ENCODE measurements at regions not wholly inside any gene's neighbourhood (a gene's known extent, or its start where the extent isn't known, plus 50 kb on each side); places are given as distances from the start of the nearest gene placed in this dataset.
A peak's percentile ranks its signal among the peaks of the same experiment; 100 is the strongest.

- no peak for DNase-seq (ENCODE audit: low spot score)
Observed at GRCh38 chr11:32039149-32039548, 51.7 kb upstream of the RCN1 start.

DNA sequence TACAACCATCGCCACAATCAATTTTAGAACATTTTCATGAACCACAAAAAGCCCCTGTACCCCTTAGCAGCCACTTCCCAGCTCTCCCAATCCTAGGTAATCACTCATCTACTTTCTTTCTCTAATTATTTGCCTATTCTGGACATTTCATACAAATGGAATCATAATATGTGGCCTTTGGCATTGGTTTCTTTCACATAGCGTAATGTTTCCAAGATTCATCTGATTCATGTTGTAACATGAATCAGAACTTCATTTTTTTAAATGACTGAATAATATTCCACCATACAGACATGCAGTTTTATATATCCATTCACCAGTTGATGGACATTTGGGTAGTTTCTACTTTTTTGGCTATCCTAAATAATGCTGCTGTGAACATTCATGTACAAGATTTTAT is 56.2 kb upstream of the RCN1 start:
- DNase-seq (ENCODE audit: low spot score): no peak

GRCh38 chr11:32034149-32034548 is 56.7 kb upstream of the RCN1 start:
- peak; percentile 89 for DNase-seq (ENCODE audit: low spot score)

- DNase-seq (ENCODE audit: low spot score): no peak
Observed at GRCh38 chr11:32033491-32033890, 57.4 kb upstream of the RCN1 start.

- DNase-seq (ENCODE audit: low spot score): no peak
Observed at GRCh38 chr11:32033067-32033466, 57.8 kb upstream of the RCN1 start.

GRCh38 chr11:32032478-32032877 is 58.4 kb upstream of the RCN1 start:
- DNase-seq (ENCODE audit: low spot score): no peak

- no peak for DNase-seq (ENCODE audit: low spot score)
Observed at GRCh38 chr11:32032052-32032451, 58.8 kb upstream of the RCN1 start.

DNA sequence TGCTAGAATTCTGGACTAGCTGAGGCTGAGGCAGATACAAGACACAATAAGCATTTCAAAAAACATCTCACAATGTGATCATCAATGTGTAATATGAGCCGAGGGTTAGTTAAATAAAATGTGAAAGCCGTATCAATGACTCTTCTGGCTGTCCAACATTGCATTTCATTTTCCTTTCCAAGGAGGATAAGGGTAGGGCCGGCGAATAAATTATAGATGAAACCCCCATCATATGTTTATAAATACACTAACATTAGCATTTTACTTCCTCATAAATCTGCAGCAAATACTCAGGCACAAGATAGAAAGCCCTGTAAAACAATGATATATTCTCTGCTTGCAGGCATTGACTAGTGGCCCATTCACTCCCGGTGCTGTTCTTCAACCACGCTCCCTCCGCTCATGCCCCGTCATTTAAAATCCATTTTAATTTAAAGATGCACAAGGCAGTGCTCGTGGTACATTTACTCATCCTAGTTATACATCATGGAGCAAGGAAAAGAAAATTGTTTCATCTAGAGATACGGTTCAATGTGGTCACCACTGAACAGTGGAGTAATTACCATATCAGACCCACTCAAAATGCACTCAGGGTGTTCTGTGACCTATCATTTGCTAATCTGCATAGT is 59.9 kb upstream of the RCN1 start:
- DNase-seq (ENCODE audit: low spot score): no peak

- no peak for DNase-seq (ENCODE audit: low spot score)
Observed at GRCh38 chr11:32029721-32030120, 61.2 kb upstream of the RCN1 start.

GRCh38 chr11:32028201-32028600 is 62.7 kb upstream of the RCN1 start:
- no peak for DNase-seq (ENCODE audit: low spot score)

GRCh38 chr11:32026766-32027165 is 64.1 kb upstream of the RCN1 start:
- no peak for DNase-seq (ENCODE audit: low spot score)

DNA sequence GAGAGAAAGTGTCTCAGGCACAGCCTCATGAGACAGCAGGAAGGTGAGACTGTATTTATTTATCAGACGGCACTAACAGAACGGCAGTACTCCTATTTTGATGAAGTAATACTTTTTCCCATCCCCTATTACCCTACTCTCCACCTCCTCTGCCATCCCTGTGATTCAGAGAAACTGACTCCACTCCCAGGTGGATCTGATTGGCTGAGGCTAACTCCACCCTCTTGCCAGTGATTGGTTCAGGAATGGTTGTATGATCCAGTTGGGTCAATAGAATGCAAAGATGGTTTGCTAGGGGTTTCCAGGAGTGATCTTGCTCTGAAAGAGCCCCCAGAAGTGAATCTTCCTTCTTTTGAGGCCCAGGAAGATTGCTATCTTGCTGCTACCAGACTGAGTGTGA is 65.9 kb upstream of the RCN1 start:
- no peak for DNase-seq (ENCODE audit: low spot score)

DNA sequence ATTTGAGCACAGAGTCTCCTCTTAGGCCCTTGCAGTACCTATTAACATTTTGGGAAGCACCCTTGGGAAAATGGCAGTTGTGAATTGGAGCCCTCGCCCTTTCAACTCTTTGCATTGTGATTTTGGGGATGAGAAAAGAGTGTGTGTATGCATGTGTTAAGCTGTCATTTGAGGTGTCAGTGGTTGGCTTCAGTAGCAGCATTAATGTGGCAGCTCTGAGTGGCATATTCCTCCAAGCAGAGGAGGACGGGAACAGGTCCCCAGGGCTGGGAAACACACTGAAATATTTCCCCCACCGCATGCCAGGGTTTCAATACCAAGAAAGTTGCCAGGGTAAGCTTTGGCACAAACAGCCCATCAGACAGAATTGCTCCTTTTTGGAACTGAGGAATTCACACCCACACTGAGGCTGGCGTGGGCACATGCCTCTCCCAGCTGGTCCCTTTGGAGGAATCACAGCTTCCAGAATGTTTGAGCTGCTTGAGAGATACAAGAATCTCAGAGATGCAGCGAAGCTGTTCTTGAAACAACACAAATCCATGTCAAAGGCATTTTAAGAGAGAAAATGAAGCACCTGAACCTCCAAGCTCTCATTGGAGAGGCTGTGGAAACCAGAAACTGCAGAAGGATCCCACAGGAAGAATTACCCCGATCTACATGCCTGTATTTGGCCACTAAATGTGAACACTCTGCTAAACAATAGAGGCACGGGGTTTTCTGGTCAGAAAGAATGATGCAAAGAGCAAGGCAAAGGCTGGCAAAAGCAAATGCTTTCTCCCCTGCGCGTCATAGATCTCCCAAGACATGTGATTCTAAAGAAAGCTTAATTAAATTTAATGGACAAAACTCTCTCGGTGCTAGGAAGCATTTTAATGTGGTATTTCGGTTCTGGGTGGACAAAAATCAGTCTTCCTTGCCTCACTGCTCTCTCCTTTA is 67.2 kb upstream of the RCN1 start:
- no peak for DNase-seq (ENCODE audit: low spot score)

DNA sequence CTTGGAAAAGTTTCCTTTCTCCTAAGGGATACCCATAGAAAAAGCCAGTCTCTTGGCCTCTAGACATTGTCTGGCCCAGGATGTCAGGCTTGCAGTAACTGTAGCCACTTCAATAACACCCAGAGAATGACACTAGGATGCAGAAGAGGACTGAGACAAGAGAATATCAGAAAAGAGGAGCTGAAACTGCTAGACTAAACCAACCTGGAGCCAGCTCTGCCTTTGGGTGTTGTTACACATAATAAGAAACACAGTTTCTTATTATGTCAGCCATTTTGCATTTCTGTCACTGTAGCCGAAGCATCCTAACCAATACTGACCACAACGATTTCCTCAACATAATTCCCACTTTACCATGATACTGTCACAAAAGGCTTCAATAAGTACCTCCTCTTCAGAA is 72.2 kb upstream of the RCN1 start:
- DNase-seq (ENCODE audit: low spot score): no peak

- DNase-seq (ENCODE audit: low spot score): no peak
Observed at GRCh38 chr11:32016111-32016510, 74.8 kb upstream of the RCN1 start.

- no peak for DNase-seq (ENCODE audit: low spot score)
Observed at GRCh38 chr11:32015427-32015826, 75.4 kb upstream of the RCN1 start.

DNA sequence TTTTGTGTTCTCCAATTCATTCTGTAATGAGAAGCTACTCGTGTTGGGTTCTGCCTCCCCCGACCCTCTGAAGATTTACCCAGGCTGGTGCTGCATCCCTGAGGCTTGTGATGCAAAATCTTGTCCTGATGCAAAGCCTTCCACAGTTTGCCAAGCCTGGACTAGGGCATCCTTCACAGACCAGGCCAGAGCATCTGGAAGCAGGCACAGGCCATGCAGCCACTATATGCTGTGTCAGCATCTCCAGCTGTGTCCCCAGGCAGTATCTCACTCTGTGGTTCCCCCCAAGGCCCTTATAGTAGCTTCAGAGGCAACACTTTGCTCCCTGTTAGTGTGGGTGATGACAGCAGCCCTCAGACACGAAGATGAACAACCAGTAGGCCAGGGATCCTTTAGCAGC is 77.3 kb upstream of the RCN1 start:
- no peak for DNase-seq (ENCODE audit: low spot score)

DNA sequence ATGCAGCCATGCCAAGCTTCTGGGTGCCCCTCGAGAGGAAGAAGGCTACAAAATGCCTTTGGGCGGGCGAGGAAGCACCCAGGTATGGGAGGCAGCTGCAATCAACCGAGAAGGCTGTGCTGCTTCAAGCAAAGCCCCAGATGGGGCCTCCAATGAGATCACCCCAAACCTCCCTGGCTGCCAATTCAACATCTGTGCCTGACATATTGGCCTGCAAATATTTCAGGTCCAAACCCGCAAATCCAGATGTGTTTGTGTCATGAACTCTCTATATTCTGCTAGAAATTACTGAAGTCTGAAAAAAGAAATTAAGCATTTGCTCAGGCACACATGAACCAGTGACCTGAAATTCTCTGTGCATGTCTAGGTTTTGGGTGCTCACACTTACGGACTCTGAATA is 78.8 kb upstream of the RCN1 start:
- no peak for DNase-seq (ENCODE audit: low spot score)

- no peak for DNase-seq (ENCODE audit: low spot score)
Observed at GRCh38 chr11:32008880-32009551, 81.9 kb upstream of the RCN1 start.

DNA sequence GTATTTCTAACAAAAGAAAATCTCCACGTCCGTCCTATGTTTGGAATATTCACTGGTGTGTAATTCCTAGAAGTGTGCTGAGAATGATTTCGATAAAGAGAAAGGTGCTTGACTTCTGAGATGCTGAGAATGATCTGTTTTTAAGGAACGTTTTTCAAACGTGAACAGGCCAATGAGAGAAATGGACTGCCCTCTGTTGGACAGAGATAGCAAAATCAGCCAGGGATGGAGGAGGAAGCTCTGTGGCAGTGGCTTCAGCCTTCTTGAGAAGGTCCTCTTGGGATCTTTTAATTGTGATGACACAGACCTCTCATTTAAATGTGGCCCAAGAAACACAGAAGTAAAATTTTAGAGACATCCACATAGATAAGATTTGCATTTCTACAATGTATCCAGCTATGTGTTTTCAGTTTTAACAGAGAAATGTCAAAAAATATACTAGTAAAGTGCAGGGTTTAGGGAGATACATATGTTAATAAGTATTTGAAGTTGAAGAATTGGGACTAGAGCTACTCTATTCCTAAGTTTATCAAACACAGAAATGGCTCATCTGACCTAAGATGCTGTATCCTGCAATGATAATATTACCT is 84.0 kb upstream of the RCN1 start:
- DNase-seq (ENCODE audit: low spot score): peak; percentile 76

DNA sequence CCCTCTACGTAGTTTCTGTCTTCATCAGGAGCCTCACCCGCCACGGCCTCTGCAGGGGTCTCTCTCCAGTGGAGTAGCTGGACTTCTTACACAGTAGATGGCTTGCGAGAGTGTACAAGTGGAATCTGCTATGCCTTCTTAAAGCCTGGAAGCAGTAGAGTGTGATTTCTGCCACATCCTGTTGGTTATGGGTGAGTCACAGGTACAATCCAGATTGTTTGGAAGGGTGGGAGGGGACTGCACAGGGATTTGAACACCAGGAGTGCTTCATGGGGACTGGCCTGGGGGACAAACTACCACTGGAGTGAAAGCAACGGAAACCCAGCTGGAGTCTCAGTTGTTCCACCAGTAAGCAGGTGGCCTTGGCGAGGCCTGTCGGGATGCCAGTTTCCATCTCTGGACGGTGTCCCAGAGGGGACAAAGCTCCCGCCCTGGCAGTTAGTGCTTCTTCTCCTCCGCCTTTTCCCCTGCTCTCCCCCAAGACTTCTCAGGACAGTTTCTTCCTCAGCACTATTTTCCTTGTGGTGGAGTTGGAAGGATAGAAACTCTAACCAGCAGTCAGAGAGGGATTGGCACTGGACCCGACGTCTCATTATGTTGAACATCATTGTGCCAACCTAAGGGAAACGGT is 85.0 kb upstream of the RCN1 start:
- DNase-seq (ENCODE audit: low spot score): peak; percentile 75

DNA sequence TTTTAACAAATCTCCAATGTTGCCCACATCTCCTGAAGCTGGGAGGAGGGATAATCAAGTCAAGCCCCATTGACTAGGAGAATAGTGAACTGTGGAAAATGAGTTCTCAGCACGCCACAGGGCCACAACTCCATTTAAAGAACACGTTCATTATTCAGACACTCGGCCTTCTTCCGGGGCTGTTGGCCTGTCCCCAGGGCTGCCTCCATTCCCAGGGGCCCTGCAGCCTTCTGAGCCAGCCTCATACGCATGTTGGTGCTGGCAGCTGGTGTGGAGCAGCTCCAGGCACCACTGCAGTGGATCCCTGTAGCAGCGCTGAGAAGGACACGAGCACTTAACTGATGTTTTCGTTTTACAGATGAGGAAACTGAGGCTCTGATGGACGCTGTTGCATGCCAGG is 87.5 kb upstream of the RCN1 start:
- DNase-seq (ENCODE audit: low spot score): no peak

All from H4 (cell line).